ENCODE measurements at regions not wholly inside any gene's neighbourhood (a gene's known extent, or its start where the extent isn't known, plus 50 kb on each side); places are given as distances from the start of the nearest gene placed in this dataset.

- peak in 1 of 51 donors; percentile 2 for DNase-seq
These were observed 80.2 kb upstream of the TPM1 start for GRCh38 chr15:62962101-62962995.

DNA sequence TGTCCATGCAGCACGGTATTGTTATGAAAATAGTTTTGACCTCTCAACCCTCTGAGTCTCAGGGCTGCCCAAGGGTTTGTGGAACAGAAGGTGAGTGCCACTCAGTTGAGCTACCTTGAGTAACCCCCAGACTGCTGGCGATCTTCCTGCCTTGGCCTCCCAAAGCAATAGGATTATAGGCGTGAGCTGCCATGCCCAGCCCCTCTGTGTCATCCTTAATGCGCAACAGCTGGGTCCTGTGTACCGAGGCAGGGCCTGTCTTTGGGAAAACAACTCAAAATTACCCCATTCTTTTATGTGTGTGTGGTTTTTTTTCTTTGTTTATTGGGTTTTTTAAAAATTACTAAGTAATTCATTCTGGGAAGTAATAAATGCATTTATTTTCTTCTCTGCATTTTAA lies 78.3 kb upstream of the TPM1 start:
- DNase-seq = no peak

- no peak for DNase-seq
These were observed 76.1 kb upstream of the TPM1 start for GRCh38 chr15:62966294-62967078.

DNA sequence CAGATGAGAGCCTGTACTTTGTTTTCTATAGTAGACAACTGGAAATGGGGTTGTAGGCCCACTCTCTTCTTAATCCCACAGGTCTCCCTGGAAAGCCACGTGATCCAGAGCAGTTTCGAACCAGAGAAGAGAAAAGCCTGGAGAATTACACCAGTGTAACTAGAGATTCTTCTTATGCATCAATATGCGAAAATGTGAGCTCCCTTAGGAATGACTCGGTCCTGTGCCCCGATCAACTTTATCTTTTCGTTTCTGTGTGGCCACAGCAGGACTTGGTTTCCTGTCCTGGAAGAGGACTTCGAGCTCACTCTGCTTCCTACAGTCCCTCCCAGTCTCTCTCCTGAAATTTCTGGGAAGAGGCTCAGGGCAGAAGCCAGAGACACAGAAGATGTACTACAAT lies 73.8 kb upstream of the TPM1 start:
- DNase-seq = no peak

DNA sequence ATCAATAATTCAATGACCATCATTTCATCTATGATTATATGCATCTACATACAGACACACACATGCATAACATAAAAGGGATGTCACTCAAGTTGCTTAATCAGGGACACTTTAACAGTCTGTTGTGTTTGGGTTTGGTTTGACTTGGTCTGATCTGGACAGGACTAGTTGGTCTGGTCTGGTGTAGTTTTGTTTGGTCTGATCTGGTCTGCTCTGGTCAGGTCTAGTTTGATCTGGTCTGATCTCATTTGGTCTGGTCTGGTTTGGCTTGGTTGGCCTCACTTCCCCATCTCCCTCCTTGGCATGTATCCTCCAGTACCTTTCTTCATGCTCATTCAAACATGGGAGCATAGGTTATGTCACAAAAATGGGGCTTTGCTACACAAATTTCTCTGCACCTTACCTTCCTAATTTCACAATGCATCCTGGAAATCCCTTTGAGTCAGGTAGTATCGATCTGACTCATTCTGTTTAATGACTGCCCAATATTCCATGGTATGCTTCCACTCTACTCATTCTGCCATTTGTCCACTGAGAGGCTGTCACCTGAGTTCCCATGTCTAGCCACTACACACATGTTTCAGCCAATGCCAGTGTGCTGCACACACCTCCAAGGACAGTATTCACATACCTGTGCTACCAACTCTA lies 73.0 kb upstream of the TPM1 start:
- no peak for DNase-seq

DNA sequence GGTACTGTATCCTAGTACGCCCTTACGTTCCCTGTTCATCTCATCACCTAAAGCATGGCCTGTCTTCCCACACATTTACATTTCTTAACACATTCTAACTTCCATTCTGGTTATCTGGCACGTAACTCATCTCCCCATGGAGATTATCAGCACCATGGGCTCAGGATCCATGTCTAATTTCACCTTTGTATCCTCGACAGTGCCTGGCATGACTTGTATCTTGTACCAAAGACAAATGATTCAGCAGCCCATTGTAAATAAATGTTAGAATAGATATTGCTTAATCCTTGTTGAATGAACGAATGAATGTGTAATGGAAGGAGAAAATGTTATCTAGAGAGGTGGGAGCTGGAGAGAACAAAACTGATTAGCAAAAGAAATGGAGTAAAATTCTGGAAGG lies 69.7 kb upstream of the TPM1 start:
- DNase-seq = no peak

DNA sequence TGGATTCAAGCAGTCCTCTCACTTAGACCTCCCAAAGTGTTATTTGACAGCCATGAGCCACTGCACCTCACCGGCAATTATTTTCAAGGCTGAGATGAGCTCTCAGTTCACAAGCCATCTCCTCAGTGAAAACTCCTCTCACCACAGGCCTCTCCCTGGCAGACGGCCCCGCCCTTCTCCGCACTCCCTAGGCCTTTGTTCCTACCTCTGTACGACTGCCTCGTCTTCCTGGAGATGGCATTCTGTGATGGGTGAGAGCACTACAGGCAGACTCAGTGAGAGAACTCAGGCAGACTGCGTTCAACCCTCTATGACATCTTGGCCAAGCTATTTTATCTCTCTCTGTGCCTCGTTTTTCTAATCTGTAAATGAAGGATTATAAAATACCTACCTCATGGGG lies 67.0 kb upstream of the TPM1 start:
- DNase-seq = no peak

GRCh38 chr15:62976301-62976881 lies 66.2 kb upstream of the TPM1 start:
- DNase-seq = no peak

DNA sequence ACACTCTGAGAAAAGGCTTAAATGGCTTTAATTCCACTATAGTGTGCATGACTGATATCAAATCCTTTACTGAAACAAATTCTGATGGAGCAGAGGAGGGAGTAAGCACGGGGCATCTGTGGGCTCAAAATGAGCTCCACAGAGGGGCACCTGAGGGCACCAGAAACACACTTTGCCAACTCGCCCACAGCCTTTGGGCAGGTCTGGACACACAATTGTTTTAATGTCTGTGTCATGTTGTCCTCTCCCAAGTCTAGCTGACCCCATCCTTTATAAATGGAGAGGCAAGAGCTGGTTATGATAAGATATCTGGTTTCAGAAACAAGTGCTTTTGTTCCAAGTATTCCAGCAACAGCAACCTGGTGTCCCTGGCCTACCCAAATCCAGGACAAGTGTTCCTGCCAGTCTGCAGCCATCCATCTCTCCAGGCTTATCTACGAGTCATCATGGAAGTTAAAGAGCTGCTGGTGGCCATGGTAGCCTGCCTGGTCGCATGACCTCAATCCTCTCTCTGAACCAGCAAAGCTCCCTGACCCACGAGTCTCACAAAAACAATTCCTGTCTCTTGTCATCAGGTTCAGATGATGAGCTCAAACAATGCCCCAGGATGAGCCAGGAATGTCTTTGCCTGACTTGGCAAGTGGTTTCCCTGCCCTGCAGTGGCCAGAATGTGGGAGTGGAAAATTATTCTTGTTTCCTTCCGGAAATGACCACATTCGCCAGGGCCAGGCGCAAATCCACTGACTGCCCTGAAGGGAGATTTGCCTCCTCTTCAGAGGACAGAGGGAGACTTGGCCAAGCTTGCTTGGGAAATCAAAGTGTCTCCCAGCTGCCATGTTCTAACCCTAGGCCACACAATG lies 64.4 kb upstream of the TPM1 start:
- DNase-seq = no peak

DNA sequence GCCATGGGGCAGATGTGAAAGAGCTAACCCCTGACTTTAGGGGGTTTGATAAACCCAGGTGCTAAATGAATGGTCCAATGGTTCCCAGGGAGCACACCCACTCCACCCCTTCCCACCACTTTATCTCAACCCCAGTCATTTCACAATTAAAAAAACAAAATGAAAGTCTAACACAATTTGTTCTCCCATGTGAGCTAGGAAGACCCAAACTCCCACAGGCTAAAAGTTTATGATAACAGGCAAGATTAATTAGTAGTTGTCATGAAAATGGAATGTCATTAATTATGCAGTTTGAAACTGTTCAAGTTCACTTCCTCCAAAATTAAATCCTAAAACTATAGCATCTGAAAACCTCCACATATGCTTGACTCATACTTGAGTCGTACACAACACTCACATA lies 63.3 kb upstream of the TPM1 start:
- no peak for DNase-seq

DNA sequence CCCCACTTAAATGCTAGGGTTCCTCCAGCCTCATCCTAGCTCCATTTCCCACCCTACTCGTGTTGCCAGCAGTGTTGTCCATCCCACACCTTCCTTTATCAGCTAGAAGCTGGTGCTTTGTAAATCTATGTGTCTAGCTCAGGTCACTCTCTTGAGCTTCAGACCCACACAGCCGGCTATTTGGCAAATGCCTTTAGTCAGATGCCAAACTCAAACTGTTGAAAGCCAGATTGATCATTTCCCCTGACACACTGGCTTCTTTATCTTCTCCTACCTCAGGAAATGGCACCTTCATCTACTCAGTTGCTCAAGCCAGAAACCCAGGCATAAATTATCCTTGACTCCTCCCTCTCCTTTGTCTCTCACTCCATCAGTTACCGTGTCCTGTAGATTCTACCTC lies 61.5 kb upstream of the TPM1 start:
- DNase-seq = no peak

DNA sequence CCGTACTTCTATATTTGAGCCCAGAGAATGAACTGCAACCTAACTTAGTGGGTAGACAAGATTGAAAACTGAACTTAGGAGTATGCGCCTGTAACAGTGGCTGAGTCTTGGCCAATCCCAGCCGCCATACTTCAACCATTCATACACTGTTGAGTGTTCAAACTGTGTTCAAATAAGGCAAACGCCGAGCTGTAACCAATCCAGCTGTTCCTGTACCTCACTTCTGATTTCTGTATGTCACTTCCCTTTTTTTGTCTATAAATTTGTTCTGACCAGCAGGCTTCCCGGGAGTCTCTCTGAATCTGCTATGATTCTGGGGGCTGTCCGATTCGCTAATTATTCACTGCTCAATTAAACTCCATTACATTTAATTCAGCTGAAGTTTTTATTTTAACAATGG lies 58.6 kb upstream of the TPM1 start:
- DNase-seq = no peak

- DNase-seq = no peak
These were observed 56.8 kb upstream of the TPM1 start for GRCh38 chr15:62985768-62986167.

- DNase-seq = no peak
These were observed 55.6 kb upstream of the TPM1 start for GRCh38 chr15:62986948-62987347.

GRCh38 chr15:62988701-62989100 lies 53.8 kb upstream of the TPM1 start:
- no peak for DNase-seq

DNA sequence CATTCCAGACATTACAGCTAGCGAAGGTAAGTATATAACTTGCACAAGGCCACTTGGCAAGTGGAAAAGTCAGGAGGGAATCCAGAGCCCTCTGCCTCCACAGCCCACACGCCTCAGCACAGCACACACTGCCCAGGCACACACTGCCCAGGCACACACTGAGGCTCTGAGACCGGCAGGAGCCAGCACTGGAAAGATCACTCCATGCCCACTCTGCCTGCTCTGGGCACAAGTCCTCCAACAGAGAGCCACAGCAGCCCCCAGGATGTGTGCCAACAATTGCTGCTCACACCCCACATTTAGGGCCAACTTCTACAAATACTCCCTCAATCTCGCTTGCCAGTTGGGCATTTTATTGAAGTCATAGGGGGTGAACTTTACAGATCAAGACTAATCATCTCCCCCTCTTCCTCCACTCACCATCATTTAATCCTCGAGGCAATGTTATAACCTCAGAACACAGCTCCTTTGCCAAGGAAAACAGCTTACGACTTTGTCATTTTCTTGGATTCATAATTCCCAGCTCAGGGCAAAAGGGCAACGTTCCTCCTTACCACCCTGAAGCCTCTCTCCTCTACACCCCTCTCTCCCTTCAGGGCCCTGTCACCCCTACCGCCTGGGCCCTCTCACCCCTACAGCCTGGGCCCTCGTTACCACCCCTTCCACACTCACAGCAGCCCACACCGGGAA lies 53.0 kb upstream of the TPM1 start:
- DNase-seq = no peak

DNA sequence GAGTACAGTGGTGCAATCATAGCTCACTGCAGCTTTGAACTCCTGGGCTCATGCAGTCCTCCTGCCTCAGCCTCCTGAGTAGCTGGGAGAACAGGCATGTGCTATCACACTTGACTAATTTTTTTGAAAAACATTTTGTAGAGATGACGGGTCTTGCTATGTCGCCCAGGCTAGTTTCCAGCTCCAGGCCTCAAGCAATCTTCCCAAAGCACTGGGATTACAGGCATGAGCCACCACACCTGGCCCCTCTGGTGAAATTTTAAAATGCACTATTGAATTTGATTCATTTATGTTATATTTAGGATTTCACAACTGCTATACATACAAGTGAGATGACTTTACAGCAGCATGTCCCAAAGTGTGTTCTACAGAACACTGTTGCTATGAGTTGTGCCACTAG lies 50.8 kb upstream of the TPM1 start:
- no peak for DNase-seq

DNA sequence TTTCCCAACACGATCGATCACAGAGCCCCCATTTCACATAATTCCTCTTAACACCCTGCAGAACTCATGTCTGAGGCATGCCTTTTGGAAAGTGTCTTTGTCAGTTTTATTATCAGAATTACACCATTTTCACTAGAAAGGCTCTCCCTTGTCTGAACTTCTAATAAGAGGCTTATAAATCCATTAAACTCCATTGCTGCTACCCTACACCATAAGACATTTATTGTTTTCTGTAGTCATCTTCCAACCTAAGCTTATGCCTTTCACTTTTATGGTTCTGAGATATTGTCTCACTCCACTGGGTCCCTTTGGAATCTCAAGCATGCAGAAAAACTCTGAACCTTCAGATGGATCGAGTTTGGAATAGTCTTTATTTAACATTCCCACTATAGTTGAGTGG lies 50.2 kb upstream of the TPM1 start:
- no peak for DNase-seq

All from hypothalamus (tissue), 51 donors.